HepG2 (cell line): ENCODE measurements at regions not wholly inside any gene's neighbourhood (a gene's known extent, or its start where the extent isn't known, plus 50 kb on each side); places are given as distances from the start of the nearest gene placed in this dataset.
A peak's percentile ranks its signal among the peaks of the same experiment; 100 is the strongest.
"Not testable (repeated sequence)": the region's sequence is repeated elsewhere in the genome, so short reads cannot be mapped to it uniquely, and the experiment has no call there.

Source experiments
- ATAC-seq: fragments of 200-7000 bp; cut with Tn5 transposase; 3 replicates; pipeline ENCODE4 v1.9.1; 2020; ENCODE audit warnings: mild to moderate bottlenecking, moderate library complexity
- BruUV-seq: library from RNA; stranded (reverse); fragments of 400-500 nt; replicated peaks from 2 replicates; lab custom pipeline; 2021; lab: Mats Ljungman, UMichigan
- CTCF ChIA-PET: fragments of 300-600 bp; formaldehyde crosslinking; extraction: SDS; loops from one replicate; lab custom pipeline; 2021; ENCODE audit warnings: low total read pairs, inconsistent platforms, low intra/inter-chr PET ratio; lab: Yijun Ruan, JAX
- POLR2A ChIA-PET: fragments of 350-600 bp; sonication (Branson Sonifier 250); formaldehyde crosslinking; loops from one replicate; lab custom pipeline; 2020; ENCODE audit warnings: antibody characterized with exemption, inconsistent platforms; lab: Yijun Ruan, JAX
- DNase-seq: peaks from one replicate; pipeline ENCODE4 v3.0.0-alpha.2; 2015; ENCODE audit warnings: low spot score
- FAIRE-seq: peaks from 3 replicates; lab custom pipeline; 2011; peaks lifted over from hg19 to GRCh38; lab: Jason Lieb, UNC
- H2AFZ ChIP-seq: one replicate; pipeline ENCODE4 v1.6.1; 2011; ENCODE audit warnings: low read length, inconsistent platforms
- H3K27ac ChIP-seq: fragments of 300-600 bp; 3 replicates; pipeline ENCODE4 v1.8.0; 2011; ENCODE audit warnings: mixed run types, mild to moderate bottlenecking, mixed read lengths, low read length, inconsistent platforms; ENCODE audit not compliant: insufficient read depth; ENCODE audit errors: extremely low read length
- H3K27me3 ChIP-seq, 2 experiments: fragments of 200-600 bp in 1 of 2; 2 replicates in 1 of 2; 3 replicates in 1 of 2; pipeline versions ENCODE4 v1.6.0 to v1.8.0; 2011; ENCODE audit warnings: low read length in 2 of 2, mild to moderate bottlenecking in 2 of 2, moderate library complexity in 2 of 2, inconsistent platforms in 1 of 2; ENCODE audit not compliant: insufficient read depth in 2 of 2, control insufficient read depth in 1 of 2
- H3K36me3 ChIP-seq, 2 experiments: fragments of 200-600 bp in 1 of 2; replicated peaks in 1 of 2; 2 replicates in 1 of 2; 3 replicates in 1 of 2; pipeline versions ENCODE4 v1.5.1 to v1.8.0; 2011; ENCODE audit warnings: low read length in 2 of 2, inconsistent platforms in 1 of 2; ENCODE audit not compliant: insufficient read depth in 2 of 2, control insufficient read depth in 1 of 2
- H3K4me1 ChIP-seq: 2 replicates; pipeline ENCODE4 v1.5.1; 2012; ENCODE audit warnings: low read length, inconsistent platforms; ENCODE audit not compliant: insufficient read depth
- H3K4me2 ChIP-seq: 2 replicates; pipeline ENCODE4 v1.6.0; 2011; ENCODE audit warnings: low read depth, low read length, inconsistent platforms
- H3K4me3 ChIP-seq, 3 experiments: fragments of 200-600 bp in 1 of 3; sonication (generic), shearing (Covaris generic) in 1 of 3; replicated peaks in 1 of 3; 2 replicates each; pipeline ENCODE4 v1.5.1; 2011 to 2016; ENCODE audit warnings: low read length in 3 of 3, inconsistent platforms in 2 of 3, low read depth in 2 of 3, mild to moderate bottlenecking in 2 of 3, control low read depth in 1 of 3, mixed read lengths in 1 of 3; ENCODE audit not compliant: insufficient read depth in 1 of 3
- H3K79me2 ChIP-seq: one replicate; pipeline ENCODE4 v1.6.1; 2011; ENCODE audit warnings: low read length, inconsistent platforms; ENCODE audit not compliant: insufficient read depth
- H3K9ac ChIP-seq: 2 replicates; pipeline ENCODE4 v1.6.0; 2011; ENCODE audit warnings: mild to moderate bottlenecking, low read depth, low read length, inconsistent platforms; ENCODE audit not compliant: insufficient read depth
- H3K9me3 ChIP-seq: 2 replicates; pipeline ENCODE4 v1.5.1; 2012; ENCODE audit warnings: mild to moderate bottlenecking, low read length
- H4K20me1 ChIP-seq: 2 replicates; pipeline ENCODE4 v1.6.0; 2011; ENCODE audit warnings: inconsistent platforms, mild to moderate bottlenecking, low read length, moderate library complexity; ENCODE audit not compliant: insufficient read depth
- AKNA ChIP-seq: sonication (generic); formaldehyde crosslinking; IDR thresholded peaks from 2 replicates; pipeline ENCODE4 v1.4.0; 2020; ENCODE audit warnings: missing genetic modification reagents, borderline replicate concordance
- CC2D1A ChIP-seq: sonication (generic); formaldehyde crosslinking; IDR thresholded peaks from 2 replicates; pipeline ENCODE4 v1.8.1; 2023; ENCODE audit warnings: mild to moderate bottlenecking, missing genetic modification reagents
- KMT2A ChIP-seq: sonication (generic); formaldehyde crosslinking; IDR thresholded peaks from 2 replicates; pipeline ENCODE4 v1.4.0; 2020; ENCODE audit warnings: missing genetic modification reagents
- ZNF431 ChIP-seq: sonication (generic); formaldehyde crosslinking; IDR thresholded peaks from 2 replicates; pipeline ENCODE4 v1.9.0; 2022; ENCODE audit warnings: missing genetic modification reagents, low read depth, mild to moderate bottlenecking, borderline replicate concordance
- WGBS: methylation state at CpG from one replicate; pipeline ENCODE4 v1.1.6; 2017; ENCODE audit warnings: low lambda C conversion rate; 5-methylcytosine and 5-hydroxymethylcytosine counted together
- in situ Hi-C: cut with HindIII; loops from 2 replicates; pipeline ENCODE4 v1.10.0; 2017; ENCODE audit warnings: low pct_unique_long_range_greater_than_20kb; ENCODE audit not compliant: extremely low pct_ligation_motif_present
- intact Hi-C: fragments of 100-400 bp; cut with micrococcal nuclease; formaldehyde crosslinking; loops from one replicate; pipeline ENCODE4 v1.10.0; 2022; ENCODE audit not compliant: unreplicated experiment

GRCh38 chr2:224120986-224121385 lies 81.9 kb upstream of the SERPINE2 start:
- DNase-seq: no peak
- ChIA-PET POLR2A (interaction anchor here (0.6 to 0.7 kb wide), 2 partner anchors 25 to 26 kb away, joined by 3 read pairs; no protein-coding TSS in a partner anchor), CTCF (no interaction called here)
- Histone ChIP-seq H3K36me3 (no peaks in the 10 kb centered on the region), H3K79me2 (no peaks in the 10 kb centered on the region), H3K4me2 (peak overlapping the region; percentile 1; the same call in 1 of the 2 replicates), H3K27me3 (no peaks in the 10 kb centered on the region; a peak in 1 of 5 replicates), H3K4me1 (peaks cover 10% of the 10 kb centered on the region), H3K4me3 (no peak overlapping the region), H4K20me1 (no peaks in the 10 kb centered on the region), H3K9me3 (peaks cover 17% of the 10 kb centered on the region), H3K27ac (no peak overlapping the region), H3K9ac (no peak overlapping the region), H2AFZ (peak overlapping the region; percentile 33)
- intact Hi-C loops (no loop called here), in situ Hi-C loops (no loop called here)
- ATAC-seq: no peak
- FAIRE-seq: no peak
- no peak for TF ChIP-seq KMT2A (CRISPR knock-in tag)
- TF ChIP-seq CC2D1A (CRISPR knock-in tag): no peak
- no peak for TF ChIP-seq AKNA (CRISPR knock-in tag)
- WGBS: 51% methylated on average over 1 of the region's 1 CpG
- BruUV-seq: no TSS peak

- H3K4me3 ChIP-seq, H3K4me2 ChIP-seq, H3K79me2 ChIP-seq, H4K20me1 ChIP-seq, H3K9ac ChIP-seq, in situ Hi-C loops, H3K36me3 ChIP-seq, FAIRE-seq, DNase-seq, BruUV-seq, CTCF ChIA-PET, H3K27ac ChIP-seq, H2AFZ ChIP-seq, intact Hi-C loops, POLR2A ChIA-PET, ATAC-seq, H3K27me3 ChIP-seq: not testable (repeated sequence)
- Histone ChIP-seq H3K4me1 (peaks cover 10% of the 10 kb centered on the region), H3K9me3 (peaks cover 11% of the 10 kb centered on the region)
- WGBS: 11% methylated on average over 1 of the region's 1 CpG
- peak; percentile 99 for TF ChIP-seq ZNF431 (CRISPR knock-in tag)
Measured at GRCh38 chr2:224119846-224120245, 80.8 kb upstream of the SERPINE2 start.
